ENCODE measurements at regions not wholly inside any gene's neighbourhood (a gene's known extent, or its start where the extent isn't known, plus 50 kb on each side); places are given as distances from the start of the nearest gene placed in this dataset.

DNA sequence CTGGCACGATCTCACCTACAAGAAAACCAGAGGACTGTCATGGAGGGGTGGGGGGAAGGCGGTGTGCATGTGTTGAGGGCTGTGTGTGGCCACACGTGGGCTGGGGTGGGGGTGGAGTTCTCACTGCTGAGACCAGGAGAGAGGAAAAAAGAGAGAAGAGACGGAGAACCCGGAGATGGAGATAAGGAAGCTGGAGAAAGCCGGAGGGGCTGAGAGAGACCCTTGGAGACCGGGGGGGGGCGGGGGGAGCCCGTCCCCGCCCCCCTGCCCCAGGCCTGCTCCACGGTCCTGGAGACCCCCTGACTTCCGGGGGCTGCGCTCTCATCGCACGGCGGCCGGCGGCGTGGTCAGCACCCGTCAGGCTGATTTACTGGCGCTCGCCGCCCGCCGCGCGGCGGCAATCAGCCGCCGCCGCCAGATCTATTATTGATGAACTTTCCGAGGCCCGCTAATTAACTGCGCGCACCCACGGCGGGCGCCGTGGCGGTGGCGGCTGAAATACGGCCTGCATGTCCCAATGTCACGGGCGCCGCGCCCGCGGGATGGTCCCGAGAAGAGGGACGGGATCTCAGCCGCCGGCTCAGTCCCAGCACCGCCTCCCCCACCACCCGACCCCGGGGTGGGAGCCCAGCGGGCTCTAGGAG is 187.4 kb downstream of the MN1 start:
- DNase-seq (ENCODE audit: extremely low read depth, low read depth, low spot score) = no peak

DNA sequence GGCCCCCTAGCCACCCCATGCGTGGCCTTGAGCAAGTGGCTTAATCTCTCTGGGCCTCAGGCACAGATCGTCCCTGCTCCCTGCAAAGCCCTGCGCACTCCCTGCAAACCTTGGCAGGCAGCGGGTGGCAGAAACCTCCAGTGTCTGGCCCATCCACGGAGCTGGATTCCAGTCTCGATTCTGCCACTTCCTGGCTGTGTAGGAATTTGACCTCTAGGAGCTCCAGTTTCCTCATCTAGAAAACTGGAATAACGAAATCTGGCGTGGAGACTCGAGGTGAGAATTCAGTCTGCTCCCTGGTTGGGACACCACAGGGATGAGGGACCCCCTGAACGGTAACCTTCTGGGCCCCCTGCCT is 186.9 kb downstream of the MN1 start:
- no peak for DNase-seq (ENCODE audit: extremely low read depth, low read depth, low spot score)

DNA sequence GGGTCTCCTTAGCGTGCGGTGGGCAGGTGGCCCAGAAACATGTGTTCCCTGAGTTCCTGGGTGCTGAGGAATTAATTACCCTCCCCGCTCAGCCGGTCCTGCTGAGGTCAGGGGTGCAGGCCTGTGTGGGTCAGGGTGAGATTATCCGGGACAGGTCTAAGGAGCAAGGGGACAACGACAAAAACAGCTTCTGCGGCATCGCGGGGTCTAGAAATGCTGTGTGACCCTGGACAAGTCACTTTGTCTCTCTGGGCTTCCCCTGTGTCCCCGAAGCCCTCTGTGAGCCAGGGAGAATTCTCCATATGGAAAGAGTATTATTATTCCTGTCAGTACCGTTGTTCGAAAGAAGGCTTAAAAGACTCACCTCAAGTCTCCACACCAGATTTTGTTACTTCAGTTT is 186.1 kb downstream of the MN1 start:
- DNase-seq (ENCODE audit: extremely low read depth, low read depth, low spot score) = no peak

DNA sequence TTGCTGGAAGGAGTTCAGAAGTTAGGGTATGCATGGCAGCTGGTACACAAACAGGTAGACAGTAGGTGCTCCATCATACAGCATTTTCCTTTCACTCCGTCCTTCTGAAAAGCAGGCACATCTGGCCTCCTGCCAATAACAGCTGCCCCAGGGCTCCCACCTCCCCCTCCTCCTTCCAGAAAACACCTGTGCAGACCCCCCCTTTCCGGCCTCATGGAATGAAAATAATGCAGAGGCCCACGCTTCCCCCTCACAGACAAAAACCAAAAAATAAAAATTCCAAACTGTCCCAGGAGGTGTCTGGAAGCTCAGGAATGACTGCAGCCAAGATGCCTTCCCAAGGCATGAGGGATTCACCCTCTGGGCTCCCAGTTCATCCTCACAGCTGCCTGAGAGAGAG is 185.5 kb downstream of the MN1 start:
- DNase-seq (ENCODE audit: extremely low read depth, low read depth, low spot score) = no peak

DNA sequence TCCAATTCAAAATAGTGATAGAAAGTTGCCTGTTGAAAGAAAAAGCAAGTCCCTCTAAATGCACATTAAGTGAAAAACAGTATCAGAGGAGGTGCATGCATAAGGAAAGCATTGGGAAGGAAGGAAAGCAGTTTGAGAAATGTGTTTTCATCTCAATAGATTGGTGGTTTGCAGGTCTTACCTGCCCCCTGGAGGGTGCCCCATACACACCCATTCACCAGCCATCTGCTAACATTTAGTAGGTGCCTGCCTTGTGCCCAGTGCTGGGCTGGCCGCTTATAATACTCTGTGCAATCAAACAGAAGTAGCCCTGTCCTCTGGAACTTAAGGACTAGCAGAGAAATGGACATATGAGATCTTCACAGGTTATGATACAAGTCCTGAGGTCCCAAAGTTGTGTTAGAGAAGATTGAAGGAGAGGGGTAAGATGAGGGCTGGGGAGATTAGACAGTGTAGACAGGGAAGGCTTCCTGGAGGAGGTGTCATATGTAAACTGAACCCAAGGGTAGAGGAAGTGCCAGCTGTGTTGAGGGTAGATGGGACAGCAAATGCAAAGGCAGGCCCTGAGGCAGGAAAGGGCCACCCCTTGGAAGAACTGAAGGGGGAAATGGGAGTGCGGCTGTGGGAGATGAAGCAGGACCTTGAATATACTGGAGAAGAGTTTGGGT is 184.2 kb downstream of the MN1 start:
- no peak for DNase-seq (ENCODE audit: extremely low read depth, low read depth, low spot score)

DNA sequence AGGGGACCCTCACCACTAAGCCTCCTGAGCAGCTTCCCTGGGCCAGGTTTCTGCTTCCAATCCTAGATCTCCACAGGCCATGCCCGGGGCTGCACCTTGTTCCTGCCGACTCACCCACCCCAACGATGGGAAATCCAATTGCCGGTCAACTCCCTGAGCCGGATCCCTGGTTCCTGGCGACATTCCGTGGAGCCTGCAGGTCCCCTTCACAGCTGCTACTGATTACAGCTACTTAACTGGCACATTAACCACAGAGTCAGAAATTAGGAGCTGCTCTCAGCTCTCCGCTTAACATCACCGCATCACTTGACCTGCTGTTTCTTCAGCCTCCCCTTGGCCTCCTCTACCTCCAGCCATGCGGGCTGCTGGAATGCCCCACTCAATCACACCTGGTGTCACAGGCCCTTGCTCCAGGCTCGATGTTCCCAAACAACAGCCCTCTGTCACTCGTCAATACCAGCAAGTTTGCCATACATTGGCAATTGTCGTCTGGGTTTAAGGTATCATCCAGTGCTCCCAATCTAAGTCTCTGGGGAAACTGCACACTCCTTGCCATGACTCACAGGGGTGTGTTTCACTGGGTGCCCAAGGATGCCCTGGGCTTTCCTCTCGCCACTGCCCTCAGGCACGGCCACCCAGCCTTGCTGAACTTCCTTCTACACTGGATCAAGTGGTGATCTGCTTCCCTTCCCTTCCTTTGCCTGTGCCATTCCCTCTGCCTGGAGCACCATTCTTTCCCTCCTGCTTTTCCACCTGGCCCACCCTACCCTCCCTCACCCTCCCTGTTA is 181.0 kb downstream of the MN1 start:
- DNase-seq (ENCODE audit: extremely low read depth, low read depth, low spot score) = no peak

DNA sequence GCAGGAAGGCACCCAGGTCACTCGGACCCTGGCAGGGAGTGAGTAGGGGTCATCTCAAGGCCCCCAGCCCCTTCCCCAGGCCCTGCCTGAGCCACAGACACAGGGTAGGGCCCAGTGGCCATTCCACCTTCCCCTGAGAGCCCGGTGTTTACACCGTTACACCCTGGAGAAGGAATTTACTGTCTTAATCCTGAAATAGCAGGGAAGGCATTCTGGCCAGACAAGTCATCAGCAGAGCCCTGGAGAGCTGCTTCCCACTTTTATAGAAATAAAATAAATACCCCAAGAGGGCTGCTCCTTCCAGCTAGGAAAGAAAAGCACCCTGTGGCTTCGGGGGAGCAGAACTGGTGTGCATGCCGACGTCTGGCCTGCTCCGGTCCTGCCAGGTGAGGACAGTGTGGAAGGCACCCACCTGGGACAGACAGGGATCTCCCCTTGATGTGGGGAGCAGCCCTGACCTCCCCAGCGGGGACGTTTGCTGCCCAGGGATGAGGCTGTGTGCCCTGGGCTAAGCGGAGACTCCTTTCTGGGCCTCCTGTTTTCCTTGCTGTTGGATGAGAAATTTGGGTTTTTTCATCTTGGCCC is 180.0 kb downstream of the MN1 start:
- DNase-seq (ENCODE audit: extremely low read depth, low read depth, low spot score) = no peak

DNA sequence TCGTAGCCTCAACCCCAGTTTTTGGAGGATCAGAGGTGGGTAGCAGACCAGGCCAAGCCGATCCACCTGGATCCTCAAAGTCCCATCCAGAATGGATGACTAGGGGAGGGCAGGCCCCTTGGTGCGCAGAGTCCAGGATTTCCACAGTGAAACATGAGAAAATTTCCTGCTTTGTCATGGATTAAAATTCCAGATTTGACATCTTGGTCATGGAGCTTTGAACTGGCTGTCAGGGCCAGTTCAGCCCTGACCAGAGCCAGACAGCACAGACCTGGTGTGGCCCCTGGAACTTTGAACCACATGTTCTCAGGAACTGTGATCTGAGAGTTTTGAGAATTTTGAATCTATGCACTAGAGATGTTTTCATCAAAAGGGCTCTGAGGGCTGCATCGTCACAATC is 177.5 kb downstream of the MN1 start:
- no peak for DNase-seq (ENCODE audit: extremely low read depth, low read depth, low spot score)

DNA sequence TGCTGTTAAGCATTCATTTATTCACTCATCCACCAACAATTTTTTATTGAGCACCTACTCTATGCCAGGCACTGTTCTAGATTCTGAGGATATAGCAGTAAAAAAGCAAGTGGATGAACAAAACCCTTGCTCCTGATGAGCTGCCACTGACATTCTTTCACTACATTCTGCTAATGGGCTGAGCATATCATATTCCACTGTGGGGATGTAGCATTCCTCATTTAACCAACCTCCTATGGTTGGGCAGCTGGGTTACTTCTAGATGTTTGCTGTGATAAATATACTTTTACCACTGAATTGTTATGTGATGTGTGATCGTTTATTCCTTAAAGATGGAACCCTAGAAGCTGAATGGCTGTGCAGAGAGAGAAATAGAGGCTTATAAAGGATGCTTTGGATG is 176.9 kb downstream of the MN1 start:
- DNase-seq (ENCODE audit: extremely low read depth, low read depth, low spot score) = no peak

DNA sequence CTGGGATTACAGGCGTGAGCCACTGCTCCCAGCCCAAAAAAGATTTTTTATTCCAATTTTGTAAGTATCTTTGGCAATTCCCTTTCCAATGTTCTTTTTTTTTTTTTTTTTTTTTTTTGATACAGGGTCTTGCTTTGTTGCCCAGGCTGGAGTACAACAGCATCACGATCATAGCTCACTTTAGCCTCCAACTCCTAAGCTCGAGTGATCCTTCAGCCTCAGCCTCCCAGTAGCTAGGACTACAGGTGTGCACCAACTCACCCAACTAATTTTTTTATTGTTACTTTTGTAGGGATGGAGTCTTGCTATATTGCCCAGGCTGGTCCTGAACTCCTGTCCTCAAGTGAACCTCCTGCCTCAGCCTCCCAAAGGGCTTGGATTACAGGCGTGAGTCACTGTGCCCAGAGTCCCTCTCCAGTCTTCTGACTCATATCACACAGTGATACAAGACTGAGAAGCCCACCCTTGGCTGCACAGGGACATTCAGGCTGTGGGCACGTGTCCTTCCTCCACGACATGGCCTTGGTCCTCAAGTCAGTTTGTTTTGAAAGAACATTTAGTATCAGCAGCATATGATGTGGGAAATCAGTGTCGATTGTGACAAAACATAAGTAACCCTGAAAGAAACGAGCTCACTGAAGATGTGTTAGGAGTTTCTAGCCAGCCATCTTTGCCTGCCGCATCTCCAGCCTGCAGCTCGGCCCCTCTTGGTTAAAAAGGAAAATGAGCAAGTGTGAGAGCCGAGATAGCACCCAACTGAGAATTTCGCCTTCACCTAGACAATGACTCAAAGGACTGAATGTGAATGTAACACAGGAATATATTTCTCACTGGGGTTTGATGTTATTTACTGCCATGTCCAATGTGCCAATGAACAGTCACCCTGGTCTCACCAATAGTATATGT is 175.5 kb downstream of the MN1 start:
- DNase-seq (ENCODE audit: extremely low read depth, low read depth, low spot score) = no peak

DNA sequence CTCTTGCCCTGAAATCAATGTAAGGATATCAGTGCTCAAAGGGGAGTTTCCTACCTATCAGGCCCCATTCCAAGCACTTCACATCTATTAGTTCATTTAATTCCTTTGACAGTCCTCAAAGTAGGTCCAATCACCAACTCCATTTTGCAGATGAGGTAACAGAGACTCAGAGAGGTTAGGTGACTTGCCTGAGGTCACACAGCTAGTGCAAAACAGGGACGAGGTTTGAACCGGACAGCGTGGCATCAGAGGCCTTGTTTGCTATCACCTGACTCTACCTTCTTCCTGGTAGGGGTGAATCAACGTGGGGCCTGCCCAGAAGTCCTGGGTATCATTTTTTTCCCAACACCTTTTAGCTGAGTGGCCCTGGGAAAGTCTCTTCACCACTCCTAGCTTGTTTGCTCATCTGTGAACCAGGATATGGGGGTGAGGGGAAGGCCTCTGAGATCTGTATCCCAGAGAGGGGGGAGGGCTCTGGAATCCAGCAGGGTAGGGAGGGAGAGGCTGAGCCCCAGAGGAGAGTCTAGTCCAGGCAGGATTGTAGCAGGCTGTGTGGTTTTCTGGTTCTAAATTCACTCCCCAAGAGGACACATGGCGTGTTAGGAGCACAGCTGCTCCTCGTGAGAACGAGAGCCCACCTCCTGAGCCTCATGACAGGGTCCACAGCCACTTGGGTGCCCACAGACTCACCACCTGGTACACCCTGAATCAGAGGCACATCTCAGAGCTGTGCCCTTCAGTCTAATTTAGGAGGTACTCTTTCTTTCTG is 174.7 kb downstream of the MN1 start:
- no peak for DNase-seq (ENCODE audit: extremely low read depth, low read depth, low spot score)

DNA sequence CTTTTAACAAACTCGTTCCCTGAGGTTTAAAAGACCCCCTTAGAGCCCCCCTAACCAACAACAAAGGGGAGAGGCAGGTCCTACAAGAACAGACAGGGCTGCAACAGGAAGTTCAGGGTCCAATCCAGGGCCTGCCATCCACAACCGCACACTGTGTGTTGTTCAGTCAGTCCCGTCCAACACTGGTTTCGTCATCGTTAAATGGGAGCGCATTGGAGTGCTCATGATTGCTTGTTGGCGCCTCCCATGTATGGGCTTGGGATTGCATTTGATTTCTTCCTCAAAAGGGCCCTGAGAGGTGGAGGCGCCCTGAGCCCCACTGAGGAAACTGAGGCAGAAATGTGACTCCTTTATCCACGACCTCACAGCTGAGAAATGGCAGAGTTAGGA is 174.1 kb downstream of the MN1 start:
- DNase-seq (ENCODE audit: extremely low read depth, low read depth, low spot score) = no peak

DNA sequence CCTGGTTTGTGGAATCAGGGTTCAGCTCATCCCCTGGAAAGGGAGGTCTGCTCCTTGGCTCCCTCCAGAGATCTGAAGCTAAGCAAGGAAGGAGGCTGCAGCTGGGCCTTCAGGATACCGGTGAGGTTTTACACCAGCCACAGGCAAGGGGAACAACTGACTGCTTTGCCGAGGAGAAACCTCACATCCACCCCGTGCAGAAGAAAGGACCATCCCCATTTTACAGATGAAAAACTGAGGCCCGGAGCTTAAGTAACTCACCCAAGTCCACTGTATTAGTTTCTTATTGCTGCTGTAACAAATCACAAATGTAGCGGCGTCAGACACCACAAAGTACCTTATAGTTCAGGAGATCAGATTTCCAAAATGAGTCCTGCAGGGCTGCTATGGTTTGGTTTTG is 173.7 kb downstream of the MN1 start:
- DNase-seq (ENCODE audit: extremely low read depth, low read depth, low spot score) = no peak

DNA sequence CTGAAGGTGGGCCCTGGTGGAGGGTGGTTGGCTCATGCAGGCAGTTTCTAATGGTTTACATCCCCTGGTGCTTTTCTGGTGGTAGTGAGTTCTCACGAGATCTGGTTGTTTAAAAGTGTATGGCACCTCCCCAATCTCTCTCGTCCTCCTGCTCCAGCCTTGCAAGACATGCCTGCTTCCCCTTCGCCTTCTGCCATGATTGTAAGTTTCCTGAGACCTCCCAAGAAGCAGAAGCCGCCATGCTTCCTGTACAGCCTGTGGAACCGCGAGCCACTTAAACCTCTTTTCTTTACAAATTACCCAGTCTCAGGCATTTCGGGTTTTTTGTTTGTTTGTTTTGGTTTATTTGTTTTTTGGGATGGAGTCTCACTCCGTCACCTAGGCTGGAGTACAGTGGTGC is 173.2 kb downstream of the MN1 start:
- no peak for DNase-seq (ENCODE audit: extremely low read depth, low read depth, low spot score)

DNA sequence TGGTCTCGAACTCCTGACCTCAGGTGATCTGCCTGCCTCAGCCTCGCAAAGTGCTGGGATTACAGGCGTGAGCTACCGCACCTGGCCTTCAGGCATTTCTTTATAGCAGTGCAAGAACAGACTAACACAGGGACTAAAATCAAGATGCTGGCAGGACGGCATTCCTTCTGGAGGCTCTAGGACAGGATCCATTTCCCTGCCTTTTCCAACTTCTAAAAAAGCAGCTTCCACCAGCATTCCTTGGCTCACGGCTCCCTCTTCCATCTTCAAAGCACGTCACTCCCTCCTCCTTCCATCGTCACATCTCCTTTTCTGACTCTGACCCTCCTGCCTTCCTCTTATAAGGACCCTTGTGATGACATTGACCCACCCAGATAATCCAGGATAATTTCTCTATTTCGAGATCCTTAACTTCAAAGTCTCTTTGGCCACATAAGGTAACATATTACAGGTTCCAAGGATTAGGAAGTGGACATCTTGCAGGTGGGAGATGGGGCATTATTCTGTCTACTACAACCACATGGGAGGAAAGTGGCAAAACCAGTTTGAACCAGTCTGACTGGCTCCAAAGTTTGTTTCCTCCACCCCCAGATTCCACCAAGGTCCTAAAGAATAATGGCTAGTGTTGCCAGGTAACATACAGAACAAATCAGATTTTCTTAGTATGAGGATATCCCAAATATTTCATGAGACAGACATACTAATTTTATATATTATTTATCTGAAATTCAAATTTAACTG is 172.5 kb downstream of the MN1 start:
- DNase-seq (ENCODE audit: extremely low read depth, low read depth, low spot score) = no peak

DNA sequence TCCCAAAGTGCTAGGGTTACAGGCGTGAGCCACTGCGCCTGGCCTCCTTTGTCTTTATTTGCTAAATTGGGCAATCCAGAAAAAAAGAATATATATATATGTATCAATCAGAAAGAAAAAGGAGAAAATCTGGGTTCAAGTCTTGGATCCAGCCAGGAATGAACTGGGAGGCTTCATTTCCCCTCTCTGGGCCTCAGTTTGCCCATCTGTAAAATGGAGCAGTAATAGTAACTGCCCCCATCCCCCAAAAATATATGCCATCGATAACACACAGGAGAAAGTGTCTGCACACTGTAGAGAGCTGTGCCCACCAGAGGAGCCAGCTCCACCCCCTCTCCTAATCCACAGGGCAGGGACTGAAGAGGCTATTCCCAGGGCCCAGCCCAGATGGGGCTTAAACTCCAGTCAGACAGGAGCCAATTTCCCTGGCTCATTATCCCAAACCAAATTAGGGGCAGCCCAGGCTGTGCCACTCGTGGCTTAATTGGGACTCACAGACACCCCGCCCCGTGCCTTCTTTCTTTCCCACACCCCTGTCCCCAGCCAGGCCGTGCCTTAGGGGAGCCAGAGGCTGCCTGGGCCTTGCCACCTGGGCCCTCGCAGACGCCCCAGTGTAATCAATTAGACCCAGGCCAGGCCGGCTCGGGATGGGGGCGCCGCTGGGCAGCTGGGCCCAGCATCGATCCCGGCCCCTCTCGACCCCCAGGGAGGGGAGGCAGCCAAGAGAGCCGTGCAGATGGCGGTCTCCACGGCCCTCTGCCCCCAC is 171.5 kb downstream of the MN1 start:
- no peak for DNase-seq (ENCODE audit: extremely low read depth, low read depth, low spot score)

DNA sequence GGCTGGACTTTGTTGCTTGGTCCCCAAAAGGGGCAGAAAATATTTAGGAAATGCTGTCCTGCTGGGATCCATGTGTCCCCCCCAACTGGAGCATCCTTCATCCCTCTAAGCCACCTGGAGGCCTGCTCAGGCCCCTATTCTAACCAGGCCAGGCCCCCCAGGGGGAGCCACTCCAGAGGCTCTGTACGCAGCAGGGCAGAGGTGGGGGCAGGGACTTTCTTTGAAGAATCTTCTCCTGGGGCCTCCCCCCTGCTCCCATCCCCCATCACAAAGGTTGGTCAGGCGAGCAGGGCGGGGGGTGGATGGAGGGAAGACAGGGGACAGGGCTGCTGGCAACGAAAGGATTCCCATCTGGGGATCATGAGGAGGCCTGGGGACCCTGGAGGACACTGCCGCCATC is 170.8 kb downstream of the MN1 start:
- no peak for DNase-seq (ENCODE audit: extremely low read depth, low read depth, low spot score)

DNA sequence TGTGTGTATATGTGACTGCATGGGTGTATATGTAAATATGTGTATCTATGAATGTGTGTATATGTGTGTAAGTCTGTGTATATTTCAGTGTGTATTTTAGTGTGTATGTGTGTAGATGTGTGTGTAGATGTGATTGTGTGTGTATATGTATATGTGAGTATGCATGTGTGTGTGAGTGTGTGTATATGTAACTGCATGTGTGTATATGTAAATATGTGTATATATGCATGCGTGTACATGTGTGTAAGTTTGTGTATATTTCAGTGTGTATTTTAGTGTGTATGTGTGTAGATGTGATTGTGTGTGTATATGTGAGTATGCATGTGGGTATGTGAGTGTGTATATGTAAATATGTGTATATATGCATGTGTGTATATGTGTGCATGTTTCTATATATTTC is 169.9 kb downstream of the MN1 start:
- DNase-seq (ENCODE audit: extremely low read depth, low read depth, low spot score) = no peak

Data from glomerular endothelial cell (primary cell).